Hematopoietic multipotent progenitor cell (in vitro differentiated cells): ENCODE measurements at regions not wholly inside any gene's neighbourhood (a gene's known extent, or its start where the extent isn't known, plus 50 kb on each side); places are given as distances from the start of the nearest gene placed in this dataset.
A peak's percentile ranks its signal among the peaks of the same experiment; 100 is the strongest.
"Not testable (repeated sequence)": the region's sequence is repeated elsewhere in the genome, so short reads cannot be mapped to it uniquely, and the experiment has no call there.

Experiments used
- DNase-seq, 3 donors: peaks; one replicate each; pipeline ENCODE4 v3.0.0-alpha.2; 2011 to 2015; ENCODE audit warnings: low read depth in 2 of 3, low spot score in 2 of 3

DNA sequence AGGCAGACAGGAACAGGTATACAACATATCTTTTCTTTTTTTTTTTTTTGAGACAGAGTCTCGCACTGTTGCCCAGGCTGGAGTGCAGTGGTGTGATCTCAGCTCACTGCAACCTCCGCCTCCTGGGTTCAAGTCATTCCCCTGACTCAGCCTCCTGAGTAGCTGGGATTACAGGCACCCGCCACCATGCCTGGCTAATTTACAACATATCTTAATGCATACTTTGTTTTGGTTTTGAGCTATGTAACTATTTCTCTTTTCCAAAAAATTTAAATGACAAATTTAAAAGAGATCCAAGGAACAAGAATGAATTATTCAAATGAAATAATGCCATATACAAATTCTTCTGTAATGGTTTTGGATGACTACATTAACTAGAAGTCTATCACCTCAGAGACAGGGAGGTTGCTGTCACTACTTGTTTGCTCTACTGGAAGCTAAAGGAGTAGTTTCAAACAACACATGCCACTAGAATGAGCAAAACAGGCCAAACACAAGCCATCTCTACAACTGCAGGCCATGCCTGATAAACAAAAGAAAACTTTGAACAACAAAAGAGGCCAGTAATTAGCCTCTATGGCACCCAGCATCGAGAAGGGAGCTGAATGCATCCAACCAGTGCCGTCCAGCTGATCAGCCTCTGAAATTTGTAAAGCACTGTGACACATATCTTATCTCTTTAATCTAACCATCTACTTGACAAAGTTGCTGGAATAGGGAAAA, 133.6 kb upstream of the VOPP1 start:
- DNase-seq = not testable (repeated sequence)

GRCh38 chr7:55702831-55703230, 130.5 kb upstream of the VOPP1 start:
- DNase-seq = not testable (repeated sequence)

- not testable (repeated sequence) for DNase-seq
Observed at GRCh38 chr7:55699450-55699842, 127.1 kb upstream of the VOPP1 start.

DNA sequence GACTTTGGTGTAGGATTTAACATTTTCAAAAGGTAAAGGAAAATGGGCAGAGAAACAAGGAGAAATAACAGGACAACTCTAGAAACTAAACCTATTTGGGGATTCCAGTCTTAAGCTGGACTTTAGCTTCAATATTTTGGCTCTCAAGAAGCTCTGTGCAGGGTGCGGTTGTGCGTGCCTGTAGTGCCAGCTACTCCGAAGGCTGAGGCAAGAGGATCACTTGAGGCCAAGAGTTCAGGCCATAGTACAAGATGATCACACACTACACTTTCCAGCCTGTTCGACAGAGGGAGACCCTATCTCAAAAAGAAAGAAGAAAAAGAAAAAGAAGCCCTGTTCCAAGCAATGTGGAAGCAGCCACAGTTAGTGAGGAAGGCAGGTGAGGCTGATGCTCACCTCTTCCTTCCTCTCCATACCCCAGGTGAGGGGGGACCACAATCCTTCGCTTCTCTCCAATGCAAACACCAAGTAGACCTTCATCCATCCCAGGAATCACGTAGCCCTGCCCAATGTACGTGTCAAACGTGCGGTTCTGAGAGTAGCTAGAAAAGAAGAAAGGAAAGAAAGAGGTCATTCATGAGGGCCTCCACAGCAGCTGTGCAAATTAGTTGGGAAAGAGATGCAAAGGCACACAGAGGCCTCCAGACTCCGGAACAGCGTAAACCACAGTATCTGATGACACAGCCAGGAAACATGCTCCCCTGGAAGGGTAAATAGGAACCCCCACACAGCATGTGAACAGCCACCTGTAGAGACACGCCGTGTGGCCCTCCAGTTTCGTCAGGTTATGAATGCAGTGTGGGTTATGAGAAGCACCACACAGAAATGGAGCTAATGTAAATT, 126.5 kb upstream of the VOPP1 start:
- DNase-seq = peak in 1 of 3 donors; percentile 28

- DNase-seq = not testable (repeated sequence)
Observed at GRCh38 chr7:55695893-55696701, 123.8 kb upstream of the VOPP1 start.

- not testable (repeated sequence) for DNase-seq
Observed at GRCh38 chr7:55694484-55694883, 122.2 kb upstream of the VOPP1 start.

GRCh38 chr7:55688684-55689681, 116.7 kb upstream of the VOPP1 start:
- not testable (repeated sequence) for DNase-seq

- DNase-seq = not testable (repeated sequence)
Observed at GRCh38 chr7:55688261-55688660, 116.0 kb upstream of the VOPP1 start.

GRCh38 chr7:55687252-55687651, 115.0 kb upstream of the VOPP1 start:
- not testable (repeated sequence) for DNase-seq

GRCh38 chr7:55686771-55687170, 114.5 kb upstream of the VOPP1 start:
- not testable (repeated sequence) for DNase-seq

GRCh38 chr7:55683501-55683900, 111.2 kb upstream of the VOPP1 start:
- DNase-seq = not testable (repeated sequence)

DNA sequence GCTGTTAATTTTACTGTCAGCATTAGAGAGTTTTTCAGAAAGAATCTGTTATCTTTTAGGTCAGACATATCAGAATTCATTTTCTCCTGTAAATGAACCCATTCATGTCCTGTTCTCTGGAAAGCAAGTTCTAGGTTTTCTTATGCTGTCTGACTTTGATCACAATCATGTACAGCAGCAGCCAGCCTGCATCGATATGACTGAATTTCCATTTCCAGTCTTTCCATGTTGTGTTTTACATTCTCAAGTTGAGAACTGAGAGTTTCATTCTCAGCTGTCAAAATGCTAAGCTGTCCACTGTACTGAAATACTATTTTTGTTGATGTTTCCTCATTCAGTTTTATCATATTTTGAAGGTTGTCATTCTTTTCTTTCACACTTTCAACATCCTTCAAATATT, 103.3 kb upstream of the VOPP1 start:
- DNase-seq = not testable (repeated sequence)

- DNase-seq = not testable (repeated sequence)
Observed at GRCh38 chr7:55673525-55673924, 101.2 kb upstream of the VOPP1 start.

DNA sequence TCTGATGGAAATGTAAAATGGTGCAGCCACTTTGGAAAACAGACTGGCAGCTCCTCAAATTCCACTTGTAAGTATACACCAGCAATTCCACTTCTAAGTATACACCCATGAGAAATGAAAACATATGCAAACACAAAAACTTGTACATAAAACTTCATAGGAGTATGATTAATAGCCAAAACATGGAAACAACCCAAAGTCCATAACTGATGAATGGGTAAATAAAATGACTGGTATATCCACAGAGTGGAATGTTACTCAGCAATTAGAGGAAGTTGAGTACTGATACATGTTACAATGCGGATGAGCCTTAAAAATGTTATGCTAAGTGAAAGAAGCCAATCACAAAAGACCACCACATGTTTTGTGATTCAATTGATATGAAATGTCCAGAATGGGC, 99.8 kb upstream of the VOPP1 start:
- not testable (repeated sequence) for DNase-seq

- DNase-seq = no peak
Observed at GRCh38 chr7:55657654-55658053, 85.4 kb upstream of the VOPP1 start.

DNA sequence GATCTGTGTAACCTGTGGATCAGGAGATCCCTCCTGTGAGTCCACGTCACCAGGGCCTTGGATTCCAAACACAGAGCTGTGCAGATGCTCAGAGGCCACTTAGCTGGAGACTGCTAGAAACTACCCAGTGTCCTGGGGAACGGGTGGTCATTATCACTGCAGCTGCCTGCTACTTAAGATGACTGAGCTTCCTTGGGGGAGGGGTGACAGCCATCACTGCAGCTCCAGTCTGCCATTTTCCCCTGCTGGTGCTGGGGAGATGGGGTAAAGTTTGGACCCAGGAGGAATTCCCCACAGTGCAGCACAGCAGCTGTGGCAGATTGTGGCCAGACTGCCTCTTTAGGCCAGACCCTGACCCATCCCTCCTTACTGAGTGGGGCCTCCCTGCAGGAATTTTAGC, 78.8 kb upstream of the VOPP1 start:
- DNase-seq = no peak

GRCh38 chr7:55649238-55649637, 76.9 kb upstream of the VOPP1 start:
- no peak for DNase-seq

DNA sequence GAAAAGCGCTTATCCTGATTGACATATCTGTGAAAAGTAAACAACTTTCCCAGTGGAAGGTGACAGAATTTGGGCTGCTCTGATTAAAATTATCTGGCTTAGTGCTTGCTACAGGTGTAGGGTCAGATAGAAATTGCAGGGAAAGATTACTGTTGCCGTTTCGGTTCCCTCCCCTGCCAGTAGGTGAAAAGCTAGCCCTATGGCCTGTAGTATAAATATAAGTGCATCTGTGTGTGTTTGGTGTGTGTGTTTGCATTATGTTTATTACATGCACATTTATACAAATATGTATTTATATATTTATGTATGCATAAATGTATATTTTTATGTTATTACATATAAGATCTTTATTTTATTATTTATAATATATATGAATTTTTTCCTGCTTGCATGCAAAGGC, 72.3 kb upstream of the VOPP1 start:
- DNase-seq = no peak

GRCh38 chr7:55642266-55642665, 70.0 kb upstream of the VOPP1 start:
- no peak for DNase-seq

DNA sequence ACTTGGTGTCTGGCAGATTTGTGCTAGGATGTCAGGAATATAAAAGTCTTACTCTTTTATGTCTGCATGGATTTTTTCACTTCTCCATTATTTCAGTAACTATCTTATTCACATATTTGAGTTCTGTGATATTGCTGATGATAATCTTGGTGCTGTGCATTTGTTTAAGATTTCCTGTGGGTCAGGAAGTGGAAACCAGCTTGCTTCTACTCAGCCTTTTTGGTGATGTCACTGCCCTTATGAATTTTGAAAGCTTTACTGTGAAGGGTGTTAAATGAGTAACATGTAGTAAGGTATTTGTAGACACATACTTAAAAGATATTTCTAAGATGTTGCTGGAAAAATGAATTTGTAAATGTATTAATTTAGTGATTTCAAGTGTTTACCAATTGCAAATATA, 69.5 kb upstream of the VOPP1 start:
- peak in 2 of 3 donors; percentile 29 to 64 for DNase-seq
